Mammary epithelial cell (primary cell): ENCODE measurements at regions not wholly inside any gene's neighbourhood (a gene's known extent, or its start where the extent isn't known, plus 50 kb on each side); places are given as distances from the start of the nearest gene placed in this dataset.

Experiments
- CTCF ChIP-seq, 2 donors: IDR thresholded peaks in 1 of 2; conservative IDR thresholded peaks in 1 of 2; 2 replicates each; pipeline ENCODE4 v1.5.1; 2011 to 2012; ENCODE audit warnings: inconsistent platforms in 2 of 2, low read length in 2 of 2, mild to moderate bottlenecking in 2 of 2, control low read depth in 1 of 2, low read depth in 1 of 2; ENCODE audit not compliant: insufficient read depth in 1 of 2; ENCODE audit errors: extremely low read depth in 1 of 2
- EZH2 ChIP-seq: IDR thresholded peaks from 2 replicates; pipeline ENCODE4 v1.6.1; 2012; ENCODE audit warnings: low read length, inconsistent platforms, borderline replicate concordance

GRCh38 chr1:8214501-8215173 lies 103.3 kb upstream of the SLC45A1 start:
- TF ChIP-seq EZH2 (no peak), CTCF (conservative IDR thresholded peaks at IDR 0.05 in 1 of 2, IDR thresholded peaks at IDR 0.05 in 1 of 2; ENCODE audit: extremely low read depth in 1 of 2, insufficient read depth in 1 of 2, low read depth in 1 of 2, low read length in 2 of 2) (no peak)
